ENCODE measurements at regions not wholly inside any gene's neighbourhood (a gene's known extent, or its start where the extent isn't known, plus 50 kb on each side); places are given as distances from the start of the nearest gene placed in this dataset.
"Not testable (repeated sequence)": the region's sequence is repeated elsewhere in the genome, so short reads cannot be mapped to it uniquely, and the experiment has no call there.

- H3K27ac ChIP-seq = no peak overlapping the region
- intact Hi-C loops (cut with DNase I) = no loop called here
- H3K27me3 ChIP-seq = no peaks in the 10 kb centered on the region
- H3K9me3 ChIP-seq = no peaks in the 10 kb centered on the region
- TF ChIP-seq, protein P1, sequence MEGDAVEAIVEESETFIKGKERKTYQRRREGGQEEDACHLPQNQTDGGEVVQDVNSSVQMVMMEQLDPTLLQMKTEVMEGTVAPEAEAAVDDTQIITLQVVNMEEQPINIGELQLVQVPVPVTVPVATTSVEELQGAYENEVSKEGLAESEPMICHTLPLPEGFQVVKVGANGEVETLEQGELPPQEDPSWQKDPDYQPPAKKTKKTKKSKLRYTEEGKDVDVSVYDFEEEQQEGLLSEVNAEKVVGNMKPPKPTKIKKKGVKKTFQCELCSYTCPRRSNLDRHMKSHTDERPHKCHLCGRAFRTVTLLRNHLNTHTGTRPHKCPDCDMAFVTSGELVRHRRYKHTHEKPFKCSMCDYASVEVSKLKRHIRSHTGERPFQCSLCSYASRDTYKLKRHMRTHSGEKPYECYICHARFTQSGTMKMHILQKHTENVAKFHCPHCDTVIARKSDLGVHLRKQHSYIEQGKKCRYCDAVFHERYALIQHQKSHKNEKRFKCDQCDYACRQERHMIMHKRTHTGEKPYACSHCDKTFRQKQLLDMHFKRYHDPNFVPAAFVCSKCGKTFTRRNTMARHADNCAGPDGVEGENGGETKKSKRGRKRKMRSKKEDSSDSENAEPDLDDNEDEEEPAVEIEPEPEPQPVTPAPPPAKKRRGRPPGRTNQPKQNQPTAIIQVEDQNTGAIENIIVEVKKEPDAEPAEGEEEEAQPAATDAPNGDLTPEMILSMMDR (IDR thresholded peaks at IDR 0.05) = no peak
- DNase-seq (no peak), ATAC-seq (no peak)
- no peak overlapping the region for H3K4me3 ChIP-seq
- H3K36me3 ChIP-seq = no peaks in the 10 kb centered on the region
- no peaks in the 10 kb centered on the region for H3K4me1 ChIP-seq
Measured at GRCh38 chr13:54611390-54611789, 1582.8 kb downstream of the OLFM4 start.

- Histone ChIP-seq H3K4me3 (no peak overlapping the region), H3K9me3 (no peaks in the 10 kb centered on the region), H3K4me1 (no peaks in the 10 kb centered on the region), H3K27me3 (no peaks in the 10 kb centered on the region), H3K36me3 (no peaks in the 10 kb centered on the region), H3K27ac (no peak overlapping the region)
- TF ChIP-seq, protein P1 (IDR thresholded peaks at IDR 0.05) = no peak
- no peak for ATAC-seq
- DNase-seq = no peak
- intact Hi-C loops (cut with DNase I) = no loop called here
Measured at GRCh38 chr13:54614726-54615125, 1586.1 kb downstream of the OLFM4 start.

DNA sequence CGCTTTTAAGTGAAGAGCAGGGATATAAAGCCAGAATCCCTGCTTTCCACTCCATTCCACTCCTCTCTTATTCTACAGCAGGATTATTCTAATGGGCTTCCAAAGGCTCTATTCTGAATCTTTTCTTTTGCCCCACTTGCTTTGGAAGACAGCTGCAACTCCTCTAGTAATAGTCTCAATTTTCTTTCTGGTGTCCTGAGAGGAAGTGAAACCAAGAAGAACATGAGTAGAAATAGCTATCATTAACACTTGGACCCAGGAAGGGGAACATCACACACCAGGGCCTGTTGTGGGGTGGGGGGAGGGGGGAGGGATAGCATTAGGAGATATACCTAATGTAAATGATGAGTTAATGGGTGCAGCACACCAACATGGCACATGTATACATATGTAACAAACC lies 1597.9 kb downstream of the OLFM4 start:
- H3K36me3 ChIP-seq; H3K27me3 ChIP-seq; intact Hi-C loops (cut with DNase I); H3K9me3 ChIP-seq; DNase-seq; H3K4me1 ChIP-seq; ATAC-seq; H3K4me3 ChIP-seq; H3K27ac ChIP-seq: not testable (repeated sequence)

- intact Hi-C loops (cut with DNase I) = no loop called here
- ATAC-seq = no peak
- no peak overlapping the region for H3K4me3 ChIP-seq
Measured at GRCh38 chr13:54627646-54628372, 1599.2 kb downstream of the OLFM4 start.

GRCh38 chr13:54628383-54628782 lies 1599.8 kb downstream of the OLFM4 start:
- Histone ChIP-seq H3K4me1 (no peaks in the 10 kb centered on the region), H3K4me3 (no peak overlapping the region), H3K36me3 (no peaks in the 10 kb centered on the region), H3K9me3 (no peaks in the 10 kb centered on the region), H3K27me3 (no peaks in the 10 kb centered on the region), H3K27ac (no peak overlapping the region)
- ATAC-seq (no peak), DNase-seq (no peak)
- TF ChIP-seq, protein P1 (IDR thresholded peaks at IDR 0.05) = no peak
- intact Hi-C loops (cut with DNase I) = no loop called here

More at GRCh38 chr13:54627646-54628372, 1599.2 kb downstream of the OLFM4 start:
- Histone ChIP-seq H3K4me1 (no peaks in the 10 kb centered on the region), H3K36me3 (no peaks in the 10 kb centered on the region), H3K9me3 (no peaks in the 10 kb centered on the region), H3K27me3 (no peaks in the 10 kb centered on the region), H3K27ac (no peak overlapping the region)
- TF ChIP-seq, protein P1 (IDR thresholded peaks at IDR 0.05) = no peak
- DNase-seq = no peak

DNA sequence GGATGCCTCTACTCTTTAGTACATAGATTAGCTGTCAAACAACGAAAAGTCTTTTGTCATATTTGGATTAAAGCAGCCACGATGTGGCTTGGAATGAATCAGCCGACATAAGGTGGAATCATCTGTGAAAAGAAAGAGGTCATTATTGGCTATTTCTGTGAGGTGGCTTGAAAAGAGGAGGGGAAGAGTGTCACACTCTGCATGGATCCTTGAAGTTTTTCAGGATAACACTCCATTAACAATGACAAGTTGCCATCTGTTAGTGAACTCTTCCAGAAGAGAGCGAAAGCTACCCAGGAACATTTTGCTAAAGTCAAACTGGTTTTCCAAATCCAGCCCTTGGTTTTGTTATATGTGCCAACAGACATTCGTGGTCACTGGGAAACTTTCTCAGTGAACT lies 1604.8 kb downstream of the OLFM4 start:
- no peaks in the 10 kb centered on the region for H3K27me3 ChIP-seq
- no peak for ATAC-seq
- TF ChIP-seq, protein P1 (IDR thresholded peaks at IDR 0.05) = no peak
- DNase-seq = no peak
- H3K9me3 ChIP-seq = no peaks in the 10 kb centered on the region
- H3K4me1 ChIP-seq = no peaks in the 10 kb centered on the region
- H3K27ac ChIP-seq = no peak overlapping the region
- no peak overlapping the region for H3K4me3 ChIP-seq
- intact Hi-C loops (cut with DNase I) = no loop called here
- no peaks in the 10 kb centered on the region for H3K36me3 ChIP-seq

Measured in upper lobe of right lung (tissue), 1 donor.